NCI-H82 (cell line): ENCODE measurements at regions not wholly inside any gene's neighbourhood (a gene's known extent, or its start where the extent isn't known, plus 50 kb on each side); places are given as distances from the start of the nearest gene placed in this dataset.

Experiments
- DNase-seq: peaks from one replicate; lab custom pipeline; 2025; lab: John Stamatoyannopoulos, UW

DNA sequence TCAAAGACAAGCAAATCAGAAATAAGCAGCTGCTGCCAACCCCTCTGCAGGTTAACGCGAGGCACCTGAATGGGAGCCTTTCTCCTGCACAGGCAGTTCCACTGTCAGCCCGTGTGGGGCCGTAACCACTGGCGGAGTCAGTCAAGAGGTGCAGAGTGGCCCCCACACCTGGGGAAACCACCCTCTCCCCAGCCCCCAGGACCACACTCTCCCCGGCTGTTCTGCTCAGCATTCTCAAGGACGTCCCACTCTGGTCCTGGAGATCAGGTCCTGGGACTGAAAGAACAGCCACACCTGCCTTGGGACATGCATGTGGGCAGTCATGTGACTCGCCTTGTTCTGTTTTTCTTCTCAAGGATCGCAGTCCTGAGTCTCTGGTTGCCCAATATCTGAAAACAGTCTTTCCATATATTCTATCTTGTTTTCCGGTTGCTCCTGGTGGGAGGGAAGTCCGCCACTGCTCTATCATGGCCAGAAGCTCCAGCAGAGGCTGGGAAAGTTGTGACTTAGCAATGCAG is 252.5 kb downstream of the PTPRU start:
- DNase-seq = no peak

DNA sequence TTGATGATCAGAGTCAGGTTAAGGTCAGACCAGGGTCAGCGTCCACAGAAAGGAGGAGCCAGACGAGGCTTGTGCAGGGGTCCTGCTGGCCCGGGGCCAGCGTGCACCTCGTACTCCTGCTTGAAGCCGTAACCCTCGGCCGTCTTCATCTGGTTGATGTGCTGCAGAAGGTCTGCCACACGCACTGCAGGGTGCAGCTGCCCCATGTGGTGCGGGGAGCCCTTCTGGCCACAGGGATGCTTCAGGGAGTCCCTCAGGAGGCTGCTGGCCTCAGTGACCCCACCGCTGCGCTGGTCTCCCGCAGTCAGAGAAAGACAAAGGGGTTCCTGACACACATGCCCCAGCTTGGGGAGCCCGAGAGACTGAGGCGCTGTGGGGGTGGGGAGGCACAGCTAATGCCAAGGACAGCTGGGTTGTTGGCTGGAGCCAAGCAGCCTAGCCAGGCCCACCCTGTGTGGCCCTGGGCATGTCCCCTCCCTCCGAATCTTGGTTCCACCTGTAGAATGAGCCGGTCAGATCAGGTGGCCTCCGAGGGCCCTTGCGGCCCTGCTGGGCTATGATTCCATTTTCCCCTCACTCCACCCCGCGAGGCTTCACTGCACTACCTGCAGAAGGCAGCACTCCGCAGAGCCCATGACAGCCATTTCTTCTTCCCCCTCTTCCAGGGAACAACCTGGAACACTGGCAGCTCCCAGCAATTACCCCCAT is 251.9 kb downstream of the PTPRU start:
- no peak for DNase-seq

DNA sequence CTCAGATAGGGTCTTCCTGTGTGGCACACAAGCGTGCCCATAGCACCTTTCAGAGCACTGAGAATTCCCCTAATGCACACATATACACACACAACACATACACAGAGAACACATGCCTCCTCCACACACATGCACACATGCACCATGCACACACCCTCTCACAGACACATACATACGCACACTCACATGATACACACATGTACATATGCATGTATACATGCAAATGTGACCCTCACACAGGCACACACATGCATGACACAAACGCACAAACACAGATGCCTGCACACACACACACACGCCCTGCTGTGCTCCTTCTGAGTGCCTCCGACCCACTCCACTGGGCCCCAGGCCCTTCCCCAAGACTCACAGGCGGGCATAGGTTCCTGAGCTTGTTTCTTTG is 251.0 kb downstream of the PTPRU start:
- DNase-seq = no peak

DNA sequence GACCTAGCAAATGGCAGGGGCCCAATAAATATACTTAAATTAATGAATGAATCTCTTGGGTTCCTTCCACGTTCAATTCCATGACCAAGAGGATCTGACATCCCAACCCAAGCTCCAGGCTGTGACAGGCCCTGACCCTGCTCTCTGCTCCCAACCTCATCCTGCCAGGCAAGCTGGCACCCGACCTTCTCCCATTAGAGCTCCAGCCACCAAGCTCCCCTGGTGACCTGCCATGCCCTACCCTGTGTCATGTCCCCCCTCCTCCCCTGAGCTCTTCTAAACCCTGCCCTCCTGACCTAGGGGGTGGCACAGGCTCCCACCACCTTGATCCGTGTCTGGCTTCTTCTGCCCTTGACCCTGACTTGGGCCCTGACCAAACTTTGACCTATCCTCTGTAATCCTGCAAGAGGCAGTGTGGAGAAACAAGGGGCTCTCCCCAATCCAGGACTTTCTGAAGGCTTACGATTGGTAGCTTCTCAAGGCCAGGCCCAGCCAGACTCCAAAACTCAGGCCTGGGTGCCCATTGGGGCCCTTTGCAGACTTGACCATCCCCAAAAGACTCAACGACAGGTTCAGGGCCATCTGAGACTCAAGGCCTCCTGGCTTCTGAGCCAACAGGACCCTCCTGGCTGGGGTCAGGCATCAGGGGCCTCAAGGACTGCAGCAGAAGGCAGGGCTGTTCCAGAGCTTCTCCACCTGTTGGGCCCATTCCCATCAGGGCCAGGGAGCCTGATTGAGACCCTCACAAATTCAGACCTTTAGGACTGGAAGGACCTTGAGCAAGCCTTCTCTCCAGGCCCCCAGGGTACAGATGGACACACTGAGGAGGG is 249.0 kb downstream of the PTPRU start:
- no peak for DNase-seq

DNA sequence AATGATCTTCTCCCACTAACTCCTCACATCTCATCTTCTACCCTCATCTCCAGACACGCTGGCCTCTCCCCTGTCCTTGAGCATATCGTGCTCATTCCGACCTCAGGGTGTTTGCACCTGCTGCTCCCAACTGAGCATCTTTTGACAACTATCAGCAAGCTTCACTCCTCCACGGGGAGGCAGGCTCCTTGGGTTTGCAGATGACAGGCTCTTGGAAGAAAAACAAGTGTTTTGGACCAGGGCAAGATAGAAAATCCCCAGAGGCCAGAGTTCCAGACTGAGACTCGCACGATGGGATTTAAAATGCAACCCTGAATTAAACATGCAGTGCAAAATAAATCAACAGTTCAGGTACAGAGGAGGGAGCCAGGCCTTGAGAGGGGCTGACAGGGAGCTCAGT is 246.7 kb downstream of the PTPRU start:
- DNase-seq = no peak

DNA sequence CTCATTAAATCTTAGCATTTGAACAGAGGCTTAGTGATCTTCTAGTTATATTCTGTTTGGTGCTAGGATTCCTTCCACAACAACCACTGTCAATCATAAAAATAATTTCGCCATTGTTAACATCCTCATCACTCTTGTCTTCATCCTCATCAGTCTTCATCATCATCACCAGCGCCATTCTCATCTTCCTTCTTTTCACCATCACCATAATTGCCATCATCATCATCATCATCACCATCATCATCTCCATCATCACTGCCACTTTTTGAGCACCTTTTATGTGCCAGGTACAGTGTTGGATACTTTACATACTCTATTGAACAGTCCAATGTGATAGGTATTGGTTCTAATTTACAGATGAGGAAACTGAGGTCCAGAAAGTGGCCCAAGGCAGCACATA is 245.7 kb downstream of the PTPRU start:
- DNase-seq = no peak

DNA sequence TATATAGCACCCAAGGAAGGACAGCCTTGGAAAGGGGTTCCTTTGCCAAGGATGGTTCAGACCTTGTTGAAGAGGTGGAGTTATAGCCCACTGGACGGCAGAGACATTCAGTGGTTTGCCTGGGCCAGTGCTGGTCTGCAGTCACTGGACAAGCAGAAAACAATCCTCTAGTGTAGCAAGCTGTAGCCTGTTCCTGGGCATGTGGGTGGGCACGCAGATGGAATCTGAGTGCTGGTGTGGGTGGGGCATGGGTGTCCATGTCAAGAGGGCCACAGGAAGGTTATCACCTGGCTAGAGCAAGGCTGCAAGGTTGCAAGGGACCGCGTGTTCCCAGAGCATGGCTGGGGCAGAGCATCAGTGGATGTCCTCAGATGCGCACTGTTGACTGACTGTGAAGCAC is 244.7 kb downstream of the PTPRU start:
- DNase-seq = no peak

DNA sequence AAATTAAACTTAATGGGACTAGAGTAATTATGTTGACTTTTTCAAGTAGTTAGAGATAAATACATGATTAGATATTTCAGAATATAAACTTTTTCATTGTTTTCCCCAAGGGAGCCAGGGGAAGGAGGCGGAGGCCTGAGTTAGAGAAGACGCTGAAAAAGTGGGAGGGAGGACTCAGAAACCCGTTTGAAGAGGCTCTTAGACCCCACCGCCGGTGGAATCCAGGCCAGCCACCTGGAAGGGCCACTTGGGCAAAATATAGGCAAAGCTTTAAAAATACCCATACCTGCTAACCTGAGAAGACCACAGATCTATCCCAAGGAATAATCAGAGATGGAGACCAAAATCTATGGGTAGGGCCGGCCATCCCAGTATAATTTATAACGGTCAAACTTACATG is 242.6 kb downstream of the PTPRU start:
- DNase-seq = no peak

DNA sequence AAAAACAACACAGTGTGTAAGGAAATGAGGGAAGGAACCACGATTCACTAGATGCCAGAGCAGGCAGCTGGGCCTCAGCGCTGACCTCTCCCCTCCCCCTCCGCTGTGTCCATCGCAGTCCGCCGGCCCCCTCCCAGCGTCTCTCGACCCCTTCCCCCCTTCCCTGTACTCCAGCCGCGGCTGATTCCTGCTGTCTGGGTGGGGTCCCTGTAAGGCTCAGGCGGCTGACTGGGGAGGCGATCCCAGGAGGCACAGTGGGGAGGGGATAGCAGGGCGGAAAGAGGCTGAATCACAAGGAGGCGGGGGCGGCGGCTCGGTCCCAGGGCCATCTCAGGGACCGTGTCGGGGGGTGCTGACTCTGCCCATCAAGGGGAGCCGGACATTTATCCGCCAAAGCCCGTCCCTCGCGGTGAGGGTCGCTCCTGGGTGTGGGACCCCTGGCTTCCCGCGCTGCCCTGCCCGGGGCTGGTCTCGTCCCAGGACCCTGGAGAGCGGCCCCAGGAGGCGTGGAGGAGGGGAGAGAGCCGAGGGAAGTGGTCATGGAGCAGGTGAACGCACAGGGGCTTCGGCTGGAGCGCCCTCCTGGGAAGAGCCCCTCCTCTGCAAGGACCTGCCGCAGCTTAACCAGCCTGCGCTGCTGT is 241.9 kb downstream of the PTPRU start:
- DNase-seq = no peak

DNA sequence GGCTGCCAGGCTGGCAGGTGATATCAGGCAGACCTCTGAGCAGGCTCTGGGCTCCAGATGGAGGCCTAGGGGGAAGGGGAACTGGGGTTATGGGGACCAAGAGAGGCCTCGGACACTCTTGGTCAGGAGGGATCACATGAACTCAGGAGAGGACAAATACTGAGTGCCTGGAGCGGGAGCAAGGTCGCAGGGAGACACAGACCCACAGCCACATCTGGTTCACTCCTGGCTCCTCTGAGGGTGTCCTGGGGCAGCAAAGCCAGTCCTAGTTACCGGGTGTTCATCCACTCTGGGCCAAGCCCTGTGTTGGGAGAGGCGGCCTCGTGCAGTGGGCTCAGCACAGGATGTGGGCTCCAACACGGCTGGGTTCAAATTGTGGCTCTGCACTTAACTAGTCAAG is 239.0 kb downstream of the PTPRU start:
- no peak for DNase-seq

DNA sequence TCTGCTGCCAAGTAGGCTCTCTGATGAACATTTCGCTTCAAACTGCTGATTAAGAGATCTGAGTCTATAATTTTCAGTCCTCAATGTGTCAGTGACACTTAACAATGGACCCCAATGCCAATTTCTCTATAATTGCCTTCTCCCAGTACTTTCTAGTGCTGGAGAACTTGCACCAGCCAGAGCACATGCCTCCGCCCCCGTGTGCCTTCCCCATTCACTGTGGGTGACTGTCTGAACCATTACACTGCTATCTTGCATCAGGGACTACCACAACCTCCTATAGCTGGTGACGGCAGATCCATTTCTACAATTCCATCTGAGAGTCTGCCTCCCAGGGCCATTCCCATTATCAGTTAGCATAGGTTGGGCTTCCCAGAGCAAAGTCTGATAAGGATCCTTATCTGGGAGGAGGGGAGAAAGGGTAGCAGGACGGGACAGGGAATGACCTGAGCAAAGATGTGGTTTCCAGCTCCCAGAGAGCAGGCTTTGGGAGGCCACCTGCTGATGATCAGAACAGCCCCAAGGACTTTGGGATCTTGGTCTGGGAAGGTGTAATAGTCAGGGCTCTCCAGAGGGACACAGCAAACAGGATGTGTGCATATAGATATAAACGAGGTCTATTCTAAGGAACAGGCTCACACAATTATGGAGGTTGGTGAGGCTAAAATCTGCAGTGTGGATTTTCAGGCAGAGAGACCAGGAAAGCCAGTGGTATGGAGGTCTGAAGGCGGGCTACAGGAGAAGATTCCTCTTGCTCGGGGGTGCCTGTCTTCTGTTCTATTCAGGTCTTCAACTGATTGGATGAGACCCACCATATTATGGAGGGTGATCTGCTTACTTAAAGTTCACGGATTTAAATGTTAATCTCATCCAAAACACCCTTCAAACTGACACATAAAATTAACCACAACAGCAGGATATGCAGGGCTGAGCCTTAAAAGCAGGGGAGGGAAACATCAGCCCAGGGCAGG is 238.2 kb downstream of the PTPRU start:
- no peak for DNase-seq

DNA sequence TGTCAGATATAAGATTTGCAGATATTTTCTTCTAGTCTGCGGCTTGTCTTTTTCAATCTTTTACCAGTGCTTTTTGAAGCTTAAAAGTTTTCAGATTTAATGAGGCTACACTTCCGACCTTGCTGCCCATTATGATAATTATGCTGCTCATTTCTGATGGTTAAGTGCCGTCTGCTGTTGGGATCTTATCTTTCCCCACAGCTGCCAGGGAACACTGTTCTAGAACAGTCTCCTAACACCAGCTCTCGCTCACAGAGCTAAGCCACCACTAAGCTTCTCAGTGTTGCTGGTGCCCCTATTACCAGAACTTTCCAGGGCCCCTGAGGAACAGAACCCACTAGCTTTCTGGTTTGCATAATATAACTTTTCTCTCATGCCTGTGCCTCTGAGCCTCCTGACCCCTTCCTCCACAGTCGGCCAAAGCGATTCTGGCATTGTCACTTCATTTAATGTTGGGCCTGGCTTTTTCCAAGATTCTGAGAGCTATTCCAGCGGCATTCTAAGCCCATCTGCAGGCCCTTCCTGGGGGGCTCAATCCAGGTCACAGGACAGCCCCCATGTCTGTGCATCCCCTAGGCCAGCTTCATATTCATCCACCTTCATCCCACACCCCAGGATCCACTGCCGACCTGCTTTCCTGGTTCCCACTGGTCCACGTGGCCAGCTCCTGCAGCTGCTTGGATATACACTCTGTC is 237.0 kb downstream of the PTPRU start:
- peak; percentile 83 for DNase-seq

DNA sequence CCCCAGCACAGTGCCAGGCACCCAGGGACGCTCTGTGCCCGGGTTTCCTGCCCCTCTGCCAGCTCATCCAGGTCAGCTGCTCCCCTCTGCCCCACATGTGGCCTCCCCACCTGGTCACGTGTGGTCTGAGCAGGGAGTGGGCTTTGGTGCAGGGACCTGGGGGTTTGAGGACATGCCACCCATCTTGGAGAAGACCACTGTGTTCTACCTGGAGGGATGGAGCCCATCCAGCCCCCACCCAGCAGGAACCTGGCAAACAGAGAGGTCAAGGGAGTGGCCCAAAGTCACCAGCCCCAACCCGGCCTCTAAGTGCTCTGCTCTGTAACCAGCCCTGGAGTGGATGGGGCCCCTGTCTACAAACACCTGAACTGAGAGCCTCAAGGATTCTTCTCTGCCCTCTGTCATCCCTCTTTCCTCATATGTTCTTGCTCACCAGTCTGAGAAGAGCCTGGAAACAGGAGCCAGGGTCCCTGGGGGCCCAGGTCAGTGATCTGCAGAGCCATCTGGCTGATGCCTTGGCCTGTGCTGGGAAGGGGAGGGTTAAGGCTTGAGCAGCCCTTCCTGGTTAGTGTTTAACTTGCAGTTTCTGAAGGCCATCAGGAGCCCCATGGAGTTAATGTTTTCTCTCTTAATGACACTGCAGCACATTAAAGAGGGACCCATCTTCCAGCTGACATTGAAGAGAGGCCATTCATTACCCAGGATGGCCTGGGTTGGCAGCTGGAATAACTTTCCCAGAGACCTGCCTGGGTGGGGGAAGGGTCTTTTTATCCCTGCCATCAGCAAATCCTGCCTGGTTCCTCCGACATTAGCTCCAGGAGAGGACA is 235.4 kb downstream of the PTPRU start:
- peak; percentile 94 for DNase-seq

DNA sequence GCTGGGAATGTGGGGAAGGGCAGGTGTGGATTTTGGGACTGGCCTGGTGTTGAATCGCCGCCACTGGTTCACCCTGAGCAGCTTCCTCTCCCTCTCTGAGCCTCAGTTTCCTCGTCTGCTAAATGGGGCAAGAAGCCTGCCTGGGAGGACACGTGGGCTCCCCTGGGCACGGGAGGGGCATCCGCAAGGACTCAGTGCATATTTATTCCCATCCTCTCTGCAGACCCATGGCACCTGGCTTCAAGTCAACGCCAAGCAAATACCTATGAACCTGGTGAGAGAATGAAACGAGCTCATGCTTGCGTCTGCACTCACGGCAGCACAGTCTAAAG is 234.4 kb downstream of the PTPRU start:
- DNase-seq = no peak

DNA sequence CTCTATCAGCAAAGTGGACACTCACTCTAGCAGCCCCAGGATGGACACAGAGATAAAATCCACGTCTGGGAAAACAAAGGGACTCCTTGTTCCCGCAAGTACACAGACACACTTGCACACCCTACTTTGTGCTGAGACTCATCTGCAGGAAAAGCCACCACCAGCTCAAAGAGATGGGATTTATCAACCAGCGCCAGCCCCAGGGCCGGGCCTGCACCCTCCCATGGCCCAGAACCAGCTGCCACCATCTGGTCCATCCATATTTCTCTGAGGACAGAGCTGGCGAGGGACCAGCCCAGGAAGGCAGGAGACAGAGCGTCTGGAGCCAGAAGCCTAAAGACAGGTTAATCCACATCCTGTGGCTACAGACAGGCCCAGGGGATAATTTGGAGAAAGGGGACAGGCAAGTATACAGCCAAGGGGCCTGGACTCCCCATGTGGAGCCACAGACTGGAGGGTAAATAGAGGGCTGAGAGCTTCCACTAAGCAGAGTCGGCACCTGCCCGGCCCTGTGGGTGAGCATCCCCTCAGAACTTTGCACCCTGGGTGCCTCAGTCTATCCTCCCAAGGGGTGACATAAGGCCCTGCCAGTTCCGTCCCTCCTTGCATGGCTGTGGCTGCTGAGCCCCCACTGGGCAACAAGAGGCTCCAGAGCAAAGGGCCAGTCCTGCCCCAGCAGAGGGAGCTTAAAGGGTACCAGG is 233.9 kb downstream of the PTPRU start:
- DNase-seq = peak; percentile 95

DNA sequence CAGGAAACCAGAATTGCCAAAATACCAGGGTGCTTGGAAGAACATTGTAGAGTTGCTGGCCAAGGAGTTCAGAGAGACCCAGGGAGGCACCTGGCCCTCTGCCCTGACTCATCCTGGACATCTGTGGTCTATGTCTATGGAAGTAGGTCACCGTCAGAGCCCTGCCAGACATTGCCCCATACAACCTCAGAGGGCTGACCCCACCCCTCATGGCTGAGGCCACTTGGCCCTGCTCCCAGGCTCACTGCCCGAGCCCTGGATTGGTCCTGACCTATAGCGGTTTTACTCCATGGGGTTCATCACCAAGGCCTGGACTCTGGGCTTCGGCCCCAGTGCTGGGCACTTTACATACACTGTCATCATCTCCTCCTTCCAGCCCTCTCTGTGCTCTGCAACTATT is 233.1 kb downstream of the PTPRU start:
- no peak for DNase-seq

DNA sequence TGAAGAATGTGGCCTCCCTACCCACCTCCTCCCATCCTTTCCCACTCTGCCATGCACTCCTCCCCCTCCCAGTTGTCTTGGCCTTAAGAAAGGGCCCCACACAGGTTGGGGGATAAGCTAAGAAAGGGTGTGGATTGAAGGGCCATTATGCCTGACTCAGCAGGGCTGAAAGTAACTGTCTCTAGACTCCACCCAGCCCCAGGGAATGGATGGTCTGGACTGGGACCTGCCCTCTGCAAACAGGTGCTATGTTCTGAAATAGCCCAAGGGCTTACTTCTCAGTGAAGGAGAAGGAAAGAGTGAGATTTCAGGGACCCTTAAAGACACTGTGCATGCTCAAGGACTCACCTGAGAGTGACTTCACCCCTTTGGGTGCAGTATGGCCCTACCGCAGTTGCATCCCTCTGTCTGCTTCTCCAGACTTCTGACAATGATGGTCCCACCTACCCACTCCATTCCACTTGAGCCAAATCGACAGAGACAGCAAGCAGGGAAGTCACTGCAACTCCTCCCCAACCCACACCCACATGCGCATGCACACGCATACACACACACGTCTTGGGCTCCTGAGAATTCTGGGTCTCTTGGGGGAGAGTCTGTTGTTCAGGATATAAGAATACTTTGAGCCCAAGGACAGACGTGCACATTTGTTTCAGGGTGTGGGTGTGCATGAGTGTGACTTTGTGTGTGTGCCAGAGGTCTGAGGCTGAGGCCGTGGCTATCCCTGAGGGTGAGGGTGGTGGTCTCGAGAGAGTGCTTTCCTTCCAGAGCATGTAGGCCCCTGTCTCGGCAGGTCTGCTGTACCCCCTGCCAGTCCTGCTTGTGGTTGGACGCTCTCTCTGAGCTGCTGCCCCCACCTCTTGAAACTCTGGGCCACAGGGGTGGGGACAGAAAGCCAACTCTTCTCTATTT is 231.9 kb downstream of the PTPRU start:
- DNase-seq = peak; percentile 22

DNA sequence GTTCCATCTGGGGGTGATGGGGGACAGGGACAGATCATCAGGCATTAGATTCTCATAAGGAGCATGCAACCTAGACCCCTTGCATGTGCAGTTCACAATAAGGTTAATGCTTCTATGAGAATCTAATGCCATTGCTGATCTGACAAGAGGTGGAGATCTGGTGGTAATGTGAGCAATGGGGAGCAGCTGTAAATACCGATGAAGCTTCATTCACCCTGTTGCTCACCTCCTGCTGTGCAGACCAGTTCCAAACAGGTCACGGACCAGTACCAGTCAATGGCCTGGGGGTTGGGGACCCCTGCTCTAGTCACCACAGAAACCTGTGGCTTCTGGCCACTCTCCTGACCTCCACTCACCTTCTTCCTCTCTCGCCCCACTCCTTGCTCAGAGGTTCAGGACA is 229.9 kb downstream of the PTPRU start:
- no peak for DNase-seq

DNA sequence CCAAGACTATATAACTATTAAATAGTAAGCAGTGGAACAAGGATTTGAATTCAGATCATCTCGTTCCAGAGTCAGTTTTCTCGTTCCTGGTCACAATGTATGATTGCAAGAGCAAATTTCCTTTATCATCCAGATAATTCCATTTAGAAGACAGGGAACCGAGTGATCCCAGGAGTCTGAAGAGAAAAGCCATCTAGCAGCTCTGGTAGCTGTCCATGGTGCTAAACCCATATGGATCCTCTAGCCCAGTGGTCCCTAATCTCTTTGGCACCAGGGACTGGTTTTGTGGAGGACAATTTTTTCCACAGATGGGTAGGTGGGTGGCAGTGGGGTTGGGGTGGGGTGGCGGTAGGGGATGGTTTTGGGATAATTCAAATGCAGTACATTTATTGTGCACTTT is 229.4 kb downstream of the PTPRU start:
- no peak for DNase-seq
